IgD-negative memory B cell (primary cell): ENCODE measurements at regions not wholly inside any gene's neighbourhood (a gene's known extent, or its start where the extent isn't known, plus 50 kb on each side); places are given as distances from the start of the nearest gene placed in this dataset.

Experiments used
- H3K27ac Mint-ChIP-seq, 3 donors: one replicate each; pipeline ENCODE4 v1.8.0; 2020 to 2022; ENCODE audit warnings: mild to moderate bottlenecking in 3 of 3, mixed read lengths in 3 of 3, moderate library complexity in 1 of 3
- H3K27me3 Mint-ChIP-seq: one replicate; pipeline ENCODE4 v1.8.0; 2021; ENCODE audit warnings: mixed read lengths
- H3K36me3 Mint-ChIP-seq: one replicate; pipeline ENCODE4 v1.8.0; 2020; ENCODE audit warnings: mild to moderate bottlenecking, mixed read lengths
- H3K4me1 Mint-ChIP-seq, 3 donors: one replicate each; pipeline ENCODE4 v1.8.0; 2020 to 2022; ENCODE audit warnings: mixed read lengths in 3 of 3, mild to moderate bottlenecking in 1 of 3
- H3K4me3 Mint-ChIP-seq, 4 donors: one replicate each; pipeline ENCODE4 v1.8.0; 2020 to 2022; ENCODE audit warnings: mild to moderate bottlenecking in 4 of 4, mixed read lengths in 4 of 4, moderate library complexity in 3 of 4
- H3K9me3 Mint-ChIP-seq, 3 donors: one replicate each; pipeline ENCODE4 v1.8.0; 2020 to 2021; ENCODE audit warnings: mixed read lengths in 3 of 3, mild to moderate bottlenecking in 1 of 3

DNA sequence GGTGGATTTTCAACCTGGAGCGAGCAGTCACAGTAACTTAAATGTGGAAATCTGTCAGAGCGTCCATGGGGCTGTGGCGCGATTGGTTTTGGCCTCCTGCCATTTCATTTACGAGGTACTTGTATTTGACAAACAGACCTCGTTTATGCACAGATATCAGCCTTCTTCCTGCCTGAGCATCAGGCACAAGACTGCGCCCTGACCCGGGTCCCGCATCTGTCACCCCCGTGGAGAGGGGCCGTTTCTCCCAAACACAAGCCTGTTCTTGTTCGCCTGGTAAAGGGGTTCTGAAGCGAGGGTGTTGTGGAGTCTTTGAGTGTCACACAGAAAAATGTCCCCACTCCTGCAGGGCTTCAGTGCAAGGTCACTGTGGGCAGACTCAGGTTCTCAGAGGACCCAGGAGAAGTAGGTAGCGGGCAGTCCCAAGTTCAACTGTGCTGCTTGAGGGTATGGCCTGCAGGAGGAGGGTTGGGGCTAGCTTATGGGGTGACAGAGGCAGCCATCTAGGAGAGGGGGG lies 202.3 kb downstream of the URI1 start:
- Mint-ChIP-seq H3K4me3 (no peak overlapping the region), H3K36me3 (no peaks in the 10 kb centered on the region), H3K4me1 (no peaks in the 10 kb centered on the region), H3K27me3 (peaks cover 5% of the 10 kb centered on the region), H3K27ac (no peak overlapping the region), H3K9me3 (peaks cover 0 to 6% (median 6%) of the 10 kb centered on the region in 3 donors)

DNA sequence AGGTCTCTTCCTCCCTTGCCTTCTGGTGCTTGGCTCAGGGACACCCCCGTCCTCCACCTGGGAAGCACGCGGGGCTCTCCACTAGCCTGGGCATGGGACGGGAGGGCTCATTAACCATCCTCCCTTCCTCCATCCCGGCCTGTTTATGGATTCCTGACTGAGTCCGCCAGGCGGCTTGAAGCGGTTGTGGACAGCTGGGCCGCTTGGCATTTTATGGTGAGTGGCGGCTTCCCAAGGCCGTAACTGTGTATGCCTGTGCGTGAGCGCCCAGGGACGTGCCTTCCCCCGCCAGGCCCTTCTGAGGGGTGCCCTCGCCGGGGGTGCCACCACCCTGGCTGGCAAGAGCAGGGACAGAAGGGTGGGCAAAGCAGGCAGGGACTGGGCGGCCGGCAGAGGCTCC lies 202.8 kb downstream of the URI1 start:
- Mint-ChIP-seq H3K36me3 (no peaks in the 10 kb centered on the region), H3K27ac (no peak overlapping the region), H3K4me3 (no peak overlapping the region), H3K9me3 (peaks cover 0 to 6% (median under 1%) of the 10 kb centered on the region in 3 donors), H3K27me3 (peaks cover 4% of the 10 kb centered on the region), H3K4me1 (no peaks in the 10 kb centered on the region)

DNA sequence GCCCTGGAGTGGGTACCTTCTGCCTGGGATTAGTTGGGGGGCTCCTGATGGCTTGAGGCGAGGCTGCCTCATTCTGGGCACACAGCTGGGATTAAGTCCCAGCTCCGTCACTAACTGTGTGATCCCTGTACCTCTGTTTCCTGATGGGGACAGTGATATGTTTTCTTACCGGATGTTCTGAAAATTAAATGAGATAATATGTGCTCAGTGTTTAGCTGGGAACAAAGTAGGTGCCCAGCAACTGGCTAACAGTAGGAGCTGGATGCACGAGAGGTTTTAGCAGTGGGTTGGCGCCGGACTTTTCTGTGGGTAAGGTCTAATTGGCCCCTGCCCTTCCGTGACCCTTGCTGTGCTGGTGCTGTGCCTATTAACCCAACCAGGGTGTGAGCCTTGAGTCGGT lies 203.4 kb downstream of the URI1 start:
- no peaks in the 10 kb centered on the region for H3K4me1 Mint-ChIP-seq
- no peak overlapping the region for H3K4me3 Mint-ChIP-seq
- H3K36me3 Mint-ChIP-seq, result no peaks in the 10 kb centered on the region
- no peak overlapping the region for H3K27ac Mint-ChIP-seq
- peaks cover 0 to 2% (median 0%) of the 10 kb centered on the region in 3 donors for H3K9me3 Mint-ChIP-seq
- H3K27me3 Mint-ChIP-seq, result peaks cover 5% of the 10 kb centered on the region

DNA sequence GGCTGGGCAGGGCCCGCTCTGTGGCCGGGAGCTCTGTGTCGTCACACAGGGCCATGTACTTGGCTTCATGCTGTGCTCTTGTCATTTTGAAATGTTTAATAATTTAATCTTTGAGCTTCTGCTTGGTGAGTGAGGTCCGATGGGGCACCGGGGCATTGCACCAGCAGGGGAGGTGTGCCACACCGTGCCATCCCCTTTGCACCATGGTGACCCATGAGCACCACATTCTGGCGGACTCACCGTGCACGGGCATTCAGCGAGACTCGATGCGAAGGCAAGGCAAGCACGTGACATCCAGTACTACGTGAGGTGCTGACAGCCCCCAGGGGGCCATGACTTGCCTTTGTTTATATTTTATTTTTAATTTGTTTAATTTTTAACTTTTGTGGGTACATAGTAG lies 204.3 kb downstream of the URI1 start:
- no peaks in the 10 kb centered on the region for H3K4me1 Mint-ChIP-seq
- H3K9me3 Mint-ChIP-seq, result peaks cover 0 to 2% (median 0%) of the 10 kb centered on the region in 3 donors
- H3K4me3 Mint-ChIP-seq, result no peak overlapping the region
- H3K27me3 Mint-ChIP-seq, result peaks cover 5% of the 10 kb centered on the region
- no peaks in the 10 kb centered on the region for H3K36me3 Mint-ChIP-seq
- H3K27ac Mint-ChIP-seq, result no peak overlapping the region

DNA sequence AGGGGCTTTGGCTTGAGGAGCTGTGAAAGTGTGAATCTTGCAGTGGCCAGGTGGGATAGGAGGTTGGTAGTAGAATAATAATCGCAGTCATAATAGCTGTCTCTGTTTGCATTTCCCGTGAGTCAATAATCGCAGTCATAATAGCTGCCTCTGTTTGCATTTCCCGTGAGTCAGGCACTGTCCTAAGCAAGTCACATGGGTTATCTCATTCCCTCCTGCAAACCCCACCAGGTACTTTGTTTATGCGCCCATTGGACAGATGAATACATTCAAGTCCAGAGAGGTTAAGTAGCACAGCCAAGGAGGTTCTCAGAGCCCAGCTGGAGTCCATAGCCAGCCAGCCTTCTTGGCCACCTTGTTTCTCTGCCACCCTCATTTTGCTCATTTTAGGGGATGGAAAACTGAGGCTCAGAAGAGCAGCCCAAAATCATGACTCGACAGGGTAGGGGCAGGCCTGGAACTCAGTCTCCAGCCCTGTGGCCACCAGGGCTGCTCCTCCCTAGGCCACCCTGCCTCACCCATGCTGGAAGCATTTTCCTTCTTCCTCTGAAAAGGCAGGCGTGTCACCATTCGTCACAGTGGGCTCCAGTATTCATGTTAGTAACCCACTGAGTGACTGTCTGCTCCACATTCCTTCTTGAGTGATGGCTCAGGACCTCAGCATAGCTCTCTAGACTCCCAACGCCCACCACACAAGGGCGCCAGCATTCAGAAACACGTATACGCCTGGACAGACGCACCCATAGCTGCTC lies 206.2 kb downstream of the URI1 start:
- Mint-ChIP-seq H3K27me3 (peaks cover 5% of the 10 kb centered on the region), H3K36me3 (no peaks in the 10 kb centered on the region), H3K9me3 (peaks cover 0 to 2% (median 0%) of the 10 kb centered on the region in 3 donors), H3K4me1 (peaks cover 0 to under 1% (median 0%) of the 10 kb centered on the region in 3 donors), H3K4me3 (no peak overlapping the region), H3K27ac (no peak overlapping the region)

DNA sequence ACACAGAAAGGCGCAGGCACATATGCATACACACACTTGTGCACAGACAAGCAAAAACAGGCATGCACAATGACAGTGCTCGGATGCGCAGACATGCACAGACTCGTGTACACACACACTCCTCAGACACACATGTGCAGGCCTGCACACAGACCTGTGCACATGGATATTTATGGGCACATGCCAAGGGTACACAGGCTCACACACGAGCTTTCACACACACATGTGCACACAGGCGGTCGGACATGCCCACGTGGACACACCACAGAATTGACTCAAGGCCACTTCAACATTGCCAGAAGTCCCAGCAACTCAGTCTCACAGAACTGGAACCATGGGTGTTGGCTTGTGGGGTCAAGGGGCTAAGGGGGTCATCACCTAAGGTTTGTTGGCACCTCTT lies 206.8 kb downstream of the URI1 start:
- Mint-ChIP-seq H3K4me3 (no peak overlapping the region), H3K36me3 (no peaks in the 10 kb centered on the region), H3K27ac (peak overlapping the region in 1 of 3 donors; percentile 91), H3K27me3 (peaks cover 5% of the 10 kb centered on the region), H3K4me1 (peaks cover 3 to 4% (median 3%) of the 10 kb centered on the region in 3 donors), H3K9me3 (peaks cover 0 to 2% (median 0%) of the 10 kb centered on the region in 3 donors)

DNA sequence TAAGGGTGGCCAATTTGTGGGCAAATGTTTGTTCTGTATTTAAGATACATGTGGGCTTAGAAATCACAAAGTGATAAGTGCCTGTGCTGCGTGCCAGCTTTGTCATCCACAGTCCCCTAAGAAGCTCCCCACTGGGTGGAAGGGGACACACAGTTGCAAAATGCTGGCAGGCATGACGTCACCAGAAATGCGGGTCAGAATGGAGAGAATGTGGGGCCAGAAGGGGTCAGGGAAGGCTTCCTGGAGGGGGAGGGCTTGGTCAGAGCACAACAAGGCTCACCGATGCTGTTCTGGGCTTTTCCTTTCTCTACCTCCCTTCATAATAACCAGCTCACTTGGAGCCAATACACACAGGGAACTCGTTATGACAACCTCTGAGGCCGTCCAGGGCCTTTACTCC lies 207.3 kb downstream of the URI1 start:
- peak overlapping the region in 1 of 3 donors; percentile 91 for H3K27ac Mint-ChIP-seq
- no peak overlapping the region for H3K4me3 Mint-ChIP-seq
- peaks cover 7 to 9% (median 8%) of the 10 kb centered on the region in 3 donors for H3K4me1 Mint-ChIP-seq
- no peaks in the 10 kb centered on the region for H3K36me3 Mint-ChIP-seq
- H3K27me3 Mint-ChIP-seq, result peaks cover 5% of the 10 kb centered on the region
- H3K9me3 Mint-ChIP-seq, result peaks cover 0 to 2% (median 0%) of the 10 kb centered on the region in 3 donors

DNA sequence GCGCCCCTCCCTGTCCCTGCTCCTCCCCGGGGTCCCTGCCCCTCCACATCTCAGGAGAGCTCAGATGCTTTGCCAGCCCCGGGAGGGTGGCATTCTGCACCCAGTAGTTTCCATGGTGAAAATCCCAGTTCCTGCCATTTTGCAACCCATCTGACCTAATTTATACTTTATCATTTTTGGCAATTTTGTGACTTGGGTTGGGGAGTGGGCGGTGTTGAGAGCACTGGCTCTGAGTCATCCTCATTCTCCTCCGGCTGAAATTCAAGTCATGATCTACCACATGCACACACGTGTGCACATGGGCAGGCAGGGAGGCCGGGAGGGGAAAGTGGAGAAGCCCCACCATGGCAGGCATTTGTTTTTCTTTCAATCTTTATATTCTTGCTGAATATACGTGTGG lies 208.6 kb downstream of the URI1 start:
- Mint-ChIP-seq H3K9me3 (peaks cover 0 to 2% (median 0%) of the 10 kb centered on the region in 3 donors), H3K4me1 (peaks cover 9 to 13% (median 11%) of the 10 kb centered on the region in 3 donors), H3K4me3 (no peak overlapping the region), H3K36me3 (no peaks in the 10 kb centered on the region), H3K27ac (no peak overlapping the region), H3K27me3 (peaks cover 5% of the 10 kb centered on the region)

DNA sequence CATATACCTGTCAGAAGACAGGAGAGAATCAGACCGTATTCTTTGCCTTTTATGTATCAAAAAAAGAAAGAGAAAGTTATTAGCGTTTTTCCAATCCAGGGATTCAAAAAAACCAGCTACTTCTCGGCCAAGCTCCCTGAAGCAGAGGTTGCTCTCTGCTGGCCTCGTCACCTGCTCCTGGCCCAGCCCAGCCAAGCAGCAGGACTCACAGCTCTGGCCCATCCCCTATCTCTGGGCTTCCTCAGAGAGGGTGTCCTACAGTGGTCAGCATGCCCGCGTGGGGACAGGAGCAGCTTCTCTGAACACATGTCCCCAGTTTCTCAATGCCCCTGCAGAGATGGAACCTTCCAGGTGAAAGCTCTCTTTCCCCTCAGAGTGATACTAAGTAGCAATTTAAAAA lies 209.0 kb downstream of the URI1 start:
- Mint-ChIP-seq H3K9me3 (peaks cover 0 to 2% (median 0%) of the 10 kb centered on the region in 3 donors), H3K27ac (peak overlapping the region in 1 of 3 donors; percentile 57), H3K4me3 (no peak overlapping the region), H3K27me3 (peaks cover 1% of the 10 kb centered on the region), H3K36me3 (no peaks in the 10 kb centered on the region), H3K4me1 (peaks cover 9 to 13% (median 11%) of the 10 kb centered on the region in 3 donors)

DNA sequence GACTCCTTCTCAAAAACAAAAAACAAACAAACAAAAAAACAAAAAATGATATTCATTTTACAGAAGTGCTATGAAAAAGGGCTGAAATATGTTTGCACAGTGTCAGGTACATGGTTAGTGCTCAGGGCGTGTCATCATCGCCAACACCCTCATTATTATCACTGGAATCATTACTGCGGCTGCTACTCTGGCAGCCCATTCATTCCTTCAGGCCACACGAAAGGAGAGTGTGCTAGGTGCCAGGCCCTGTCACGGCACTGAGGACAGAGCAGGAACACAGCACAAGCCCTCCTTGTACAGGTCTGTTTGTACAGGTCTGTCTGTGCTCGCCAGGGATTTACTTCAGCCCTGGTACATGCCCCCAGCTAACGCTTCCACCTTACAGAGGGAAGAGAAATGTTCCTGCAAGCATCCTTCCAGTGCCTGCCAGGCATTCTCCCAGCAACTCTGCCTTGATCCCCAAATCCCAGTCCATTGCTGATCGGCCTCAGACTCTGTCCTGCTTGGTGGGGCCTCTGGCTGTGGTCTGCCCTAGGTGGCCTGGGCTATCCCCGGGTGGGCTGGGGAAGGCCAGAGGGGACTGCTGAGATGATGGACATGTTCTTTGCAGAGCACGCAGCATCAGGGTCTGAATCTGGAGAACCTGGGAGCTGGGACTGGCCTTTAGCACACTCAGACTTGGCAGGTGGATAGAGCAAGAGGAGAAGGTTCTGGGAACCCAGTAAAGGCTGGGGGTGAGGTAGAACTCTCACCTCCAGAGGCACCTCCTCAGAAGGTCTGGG lies 210.7 kb downstream of the URI1 start:
- H3K27ac Mint-ChIP-seq, result no peak overlapping the region
- no peaks in the 10 kb centered on the region for H3K36me3 Mint-ChIP-seq
- peaks cover 1% of the 10 kb centered on the region for H3K27me3 Mint-ChIP-seq
- no peak overlapping the region for H3K4me3 Mint-ChIP-seq
- H3K4me1 Mint-ChIP-seq, result peaks cover 9 to 16% (median 11%) of the 10 kb centered on the region in 3 donors
- H3K9me3 Mint-ChIP-seq, result no peaks in the 10 kb centered on the region

DNA sequence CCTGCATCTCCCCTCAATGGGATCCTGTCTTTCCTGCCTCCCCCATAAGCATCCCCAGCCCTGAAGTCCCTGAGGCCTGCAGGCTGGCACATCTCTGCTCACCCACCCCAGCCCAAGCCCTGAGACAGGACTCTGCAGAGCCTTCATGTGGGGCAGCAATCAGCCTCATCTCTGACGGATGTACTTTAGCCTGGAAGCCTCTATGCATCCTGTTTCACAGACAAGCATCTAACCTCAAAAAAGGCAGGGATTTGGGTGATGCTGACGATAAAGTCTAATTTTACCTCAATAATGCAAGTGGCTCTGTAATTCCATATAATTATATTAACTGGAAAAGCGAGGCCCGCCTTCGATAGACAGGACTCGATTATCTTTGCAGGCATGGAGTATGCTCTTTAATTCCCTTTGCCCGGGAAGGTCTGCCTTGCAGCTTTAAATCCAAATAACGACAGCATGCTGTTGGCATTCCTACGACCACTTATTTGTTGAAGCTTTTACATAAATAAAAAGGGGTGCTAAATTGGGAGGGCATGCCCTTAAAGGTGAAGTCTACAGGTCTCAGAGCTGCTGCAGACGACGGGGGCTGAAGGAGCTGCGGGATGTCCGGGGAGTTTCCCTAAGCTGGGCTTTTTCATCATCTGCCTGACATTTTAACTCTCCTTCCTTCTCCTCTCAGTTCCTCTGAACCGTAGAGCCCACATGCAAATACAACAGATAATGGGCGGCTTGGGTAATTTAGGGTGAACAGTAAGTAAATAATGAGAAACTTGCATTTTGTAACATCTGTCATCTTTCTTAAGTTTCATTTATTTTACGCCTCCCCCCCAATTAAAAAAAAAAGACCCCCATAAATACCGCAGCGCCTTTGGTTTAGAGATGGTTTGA lies 211.5 kb downstream of the URI1 start:
- Mint-ChIP-seq H3K4me3 (peak overlapping the region in 3 of 4 donors; percentile 30 to 70 (median 57)), H3K36me3 (no peaks in the 10 kb centered on the region), H3K4me1 (peaks cover 9 to 16% (median 11%) of the 10 kb centered on the region in 3 donors), H3K27ac (no peak overlapping the region), H3K9me3 (no peaks in the 10 kb centered on the region), H3K27me3 (peaks cover 1% of the 10 kb centered on the region)

DNA sequence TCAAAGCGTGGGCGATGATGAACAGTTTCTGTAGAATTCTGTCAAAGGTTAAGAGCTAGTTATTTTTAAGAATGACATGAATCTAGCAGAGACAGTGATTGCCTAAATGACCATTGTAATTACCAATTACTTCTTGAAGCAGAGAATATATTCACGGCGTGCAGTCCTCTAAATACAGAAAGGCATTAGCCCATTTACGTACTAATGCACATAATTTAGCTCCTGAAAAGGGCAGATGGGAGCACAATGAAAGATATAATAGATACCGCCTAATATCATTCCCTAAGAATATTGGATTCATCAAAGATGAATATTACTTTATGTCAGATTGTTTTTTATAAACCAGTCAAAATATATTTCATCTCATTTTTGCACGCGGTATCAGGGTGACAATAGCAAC lies 212.4 kb downstream of the URI1 start:
- Mint-ChIP-seq H3K27me3 (peaks cover 1% of the 10 kb centered on the region), H3K4me1 (peaks cover 9 to 16% (median 11%) of the 10 kb centered on the region in 3 donors), H3K4me3 (peak overlapping the region in 2 of 4 donors; percentile 57 to 70), H3K9me3 (no peaks in the 10 kb centered on the region), H3K27ac (no peak overlapping the region), H3K36me3 (no peaks in the 10 kb centered on the region)

DNA sequence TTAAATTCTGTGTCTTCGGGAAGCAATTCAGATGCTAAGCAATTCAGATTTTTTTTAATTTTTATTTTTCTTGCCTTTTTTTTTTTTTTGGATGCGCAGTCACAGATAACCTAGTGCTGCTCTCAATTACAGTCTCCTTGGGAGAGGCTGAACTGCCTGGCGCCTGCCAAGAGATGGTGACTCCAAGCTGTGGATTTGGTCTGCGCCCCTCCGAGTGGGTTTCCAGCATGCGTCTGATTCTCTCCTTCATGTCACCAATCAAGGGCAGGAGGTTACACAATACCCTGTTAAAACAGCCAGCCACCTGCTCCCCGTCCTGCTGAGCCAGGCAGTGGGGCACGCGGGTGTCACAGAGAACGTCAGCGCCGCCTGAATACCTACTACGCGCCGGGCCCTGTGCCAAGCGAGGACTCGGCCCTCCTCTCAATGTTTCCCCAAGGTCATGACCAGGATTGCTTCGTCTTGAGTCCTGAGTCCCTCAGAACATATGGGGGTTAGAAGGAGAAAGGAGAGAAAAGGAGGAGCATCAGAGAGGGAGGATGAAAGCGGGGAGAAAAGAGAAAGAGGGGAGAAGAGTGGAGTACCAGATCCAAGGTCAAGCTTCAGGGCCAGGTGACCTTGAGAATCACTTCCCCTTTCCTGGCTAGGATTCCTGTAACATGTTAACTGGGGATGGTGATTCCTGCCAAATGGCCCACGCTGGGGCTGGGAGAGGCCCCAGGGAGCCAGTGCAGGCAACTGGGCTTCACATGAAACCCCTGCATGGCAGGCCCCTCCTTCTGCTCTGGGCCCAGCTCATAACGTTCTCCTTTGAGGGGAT lies 213.6 kb downstream of the URI1 start:
- no peak overlapping the region for H3K27ac Mint-ChIP-seq
- H3K9me3 Mint-ChIP-seq, result no peaks in the 10 kb centered on the region
- H3K4me1 Mint-ChIP-seq, result peaks cover 9 to 16% (median 11%) of the 10 kb centered on the region in 3 donors
- H3K27me3 Mint-ChIP-seq, result no peaks in the 10 kb centered on the region
- no peaks in the 10 kb centered on the region for H3K36me3 Mint-ChIP-seq
- no peak overlapping the region for H3K4me3 Mint-ChIP-seq

DNA sequence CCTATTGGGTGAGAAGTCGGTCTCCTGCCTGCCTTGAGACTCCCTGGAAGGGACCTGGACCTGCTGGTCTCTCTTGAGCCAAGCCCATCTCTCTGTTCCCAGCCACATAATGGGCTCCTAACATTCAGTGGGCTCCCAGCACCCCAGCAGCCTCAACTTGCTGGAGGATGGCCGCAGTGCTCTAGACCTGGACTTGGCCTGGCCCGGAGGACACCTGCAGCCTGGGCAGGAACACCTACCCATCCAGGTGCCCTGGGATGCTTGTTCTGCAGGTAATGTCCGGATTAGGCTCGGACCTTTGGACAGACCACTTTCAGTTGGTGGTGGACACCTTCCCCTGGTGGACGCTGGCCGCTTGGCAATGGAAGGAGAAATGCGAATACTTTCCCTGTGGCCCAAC lies 214.6 kb downstream of the URI1 start:
- H3K36me3 Mint-ChIP-seq, result no peaks in the 10 kb centered on the region
- H3K4me1 Mint-ChIP-seq, result peaks cover 9 to 16% (median 11%) of the 10 kb centered on the region in 3 donors
- no peaks in the 10 kb centered on the region for H3K9me3 Mint-ChIP-seq
- no peak overlapping the region for H3K27ac Mint-ChIP-seq
- H3K27me3 Mint-ChIP-seq, result no peaks in the 10 kb centered on the region
- H3K4me3 Mint-ChIP-seq, result no peak overlapping the region
